GM10248 (cell line): ENCODE measurements at regions not wholly inside any gene's neighbourhood (a gene's known extent, or its start where the extent isn't known, plus 50 kb on each side); places are given as distances from the start of the nearest gene placed in this dataset.

ENCODE experiments used
- CTCF ChIA-PET: fragments of 300-600 bp; sonication (Branson Sonifier 250); formaldehyde crosslinking; extraction: SDS; loops from one replicate; lab custom pipeline; 2021; ENCODE audit warnings: antibody characterized with exemption; lab: Yijun Ruan, JAX
- POLR2A ChIA-PET: fragments of 350-650 bp; sonication (Branson Sonifier 250); formaldehyde crosslinking; extraction: SDS; loops from one replicate; lab custom pipeline; 2020; ENCODE audit warnings: antibody characterized with exemption; lab: Yijun Ruan, JAX
- DNase-seq: peaks from one replicate; pipeline ENCODE4 v3.0.0; 2012; ENCODE audit errors: extremely low spot score
- TF ChIP-seq, protein P1 (sequence below): IDR thresholded peaks from 2 replicates; pipeline ENCODE4 v1.5.1; 2012; ENCODE audit warnings: mild to moderate bottlenecking, low read depth; ENCODE audit errors: extremely low read depth, missing control alignments, control extremely low read depth

GRCh38 chr20:48354320-48354876 is 473.4 kb downstream of the PREX1 start:
- CTCF ChIA-PET = interaction anchor here (1.3 to 1.4 kb wide), 2 partner anchors 10 to 15 kb away, joined by 3 to 4 read pairs; no protein-coding TSS in a partner anchor
- TF ChIP-seq, protein P1, sequence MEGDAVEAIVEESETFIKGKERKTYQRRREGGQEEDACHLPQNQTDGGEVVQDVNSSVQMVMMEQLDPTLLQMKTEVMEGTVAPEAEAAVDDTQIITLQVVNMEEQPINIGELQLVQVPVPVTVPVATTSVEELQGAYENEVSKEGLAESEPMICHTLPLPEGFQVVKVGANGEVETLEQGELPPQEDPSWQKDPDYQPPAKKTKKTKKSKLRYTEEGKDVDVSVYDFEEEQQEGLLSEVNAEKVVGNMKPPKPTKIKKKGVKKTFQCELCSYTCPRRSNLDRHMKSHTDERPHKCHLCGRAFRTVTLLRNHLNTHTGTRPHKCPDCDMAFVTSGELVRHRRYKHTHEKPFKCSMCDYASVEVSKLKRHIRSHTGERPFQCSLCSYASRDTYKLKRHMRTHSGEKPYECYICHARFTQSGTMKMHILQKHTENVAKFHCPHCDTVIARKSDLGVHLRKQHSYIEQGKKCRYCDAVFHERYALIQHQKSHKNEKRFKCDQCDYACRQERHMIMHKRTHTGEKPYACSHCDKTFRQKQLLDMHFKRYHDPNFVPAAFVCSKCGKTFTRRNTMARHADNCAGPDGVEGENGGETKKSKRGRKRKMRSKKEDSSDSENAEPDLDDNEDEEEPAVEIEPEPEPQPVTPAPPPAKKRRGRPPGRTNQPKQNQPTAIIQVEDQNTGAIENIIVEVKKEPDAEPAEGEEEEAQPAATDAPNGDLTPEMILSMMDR = no peak
- no peak for DNase-seq
- POLR2A ChIA-PET = no interaction called here

DNA sequence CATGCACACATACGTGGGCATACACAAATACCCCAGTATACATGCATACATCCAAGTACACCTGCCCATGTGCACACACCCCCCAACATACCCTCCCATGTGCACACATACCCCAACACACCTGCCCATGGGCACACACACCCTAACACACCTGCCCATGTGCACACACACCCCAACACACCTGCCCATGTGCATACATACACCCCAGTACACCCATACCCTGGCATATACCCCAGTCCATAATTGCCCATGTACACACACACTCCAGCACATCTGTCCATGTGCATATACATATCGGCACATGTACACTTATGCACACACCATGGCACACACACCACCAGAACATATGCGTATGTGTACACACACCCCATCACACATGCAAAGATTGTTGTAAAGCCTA is 475.2 kb downstream of the PREX1 start:
- POLR2A ChIA-PET = no interaction called here
- CTCF ChIA-PET = interaction anchor here (0.8 to 1.5 kb wide), 3 partner anchors 9 to 268 kb away, joined by 3 to 5 read pairs (median 5); no protein-coding TSS in a partner anchor
- TF ChIP-seq, protein P1 = no peak
- no peak for DNase-seq

DNA sequence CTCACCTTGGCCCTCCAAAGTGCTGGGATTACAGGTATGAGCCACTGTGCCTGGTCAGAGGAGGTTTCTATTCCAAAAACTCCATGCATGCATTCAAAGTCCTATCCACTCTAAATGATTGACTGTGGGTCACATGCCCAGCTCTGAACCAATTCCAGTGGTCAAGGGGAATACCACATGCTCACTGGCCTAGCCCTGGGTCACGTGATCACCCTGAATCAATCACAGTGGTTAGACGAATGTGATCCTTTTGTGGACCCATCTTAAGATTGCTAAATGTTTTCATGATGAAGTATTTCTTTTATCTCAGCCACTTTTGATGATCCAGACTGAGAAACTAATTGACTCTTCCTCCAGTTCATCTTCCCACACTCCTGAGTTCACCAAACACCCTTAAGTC is 475.8 kb downstream of the PREX1 start:
- ChIA-PET POLR2A (no interaction called here), CTCF (interaction anchor here (1.5 to 1.9 kb wide), 2 partner anchors 9 to 13 kb away, joined by 5 to 7 read pairs; no protein-coding TSS in a partner anchor)
- DNase-seq = no peak
- TF ChIP-seq, protein P1 = no peak

DNA sequence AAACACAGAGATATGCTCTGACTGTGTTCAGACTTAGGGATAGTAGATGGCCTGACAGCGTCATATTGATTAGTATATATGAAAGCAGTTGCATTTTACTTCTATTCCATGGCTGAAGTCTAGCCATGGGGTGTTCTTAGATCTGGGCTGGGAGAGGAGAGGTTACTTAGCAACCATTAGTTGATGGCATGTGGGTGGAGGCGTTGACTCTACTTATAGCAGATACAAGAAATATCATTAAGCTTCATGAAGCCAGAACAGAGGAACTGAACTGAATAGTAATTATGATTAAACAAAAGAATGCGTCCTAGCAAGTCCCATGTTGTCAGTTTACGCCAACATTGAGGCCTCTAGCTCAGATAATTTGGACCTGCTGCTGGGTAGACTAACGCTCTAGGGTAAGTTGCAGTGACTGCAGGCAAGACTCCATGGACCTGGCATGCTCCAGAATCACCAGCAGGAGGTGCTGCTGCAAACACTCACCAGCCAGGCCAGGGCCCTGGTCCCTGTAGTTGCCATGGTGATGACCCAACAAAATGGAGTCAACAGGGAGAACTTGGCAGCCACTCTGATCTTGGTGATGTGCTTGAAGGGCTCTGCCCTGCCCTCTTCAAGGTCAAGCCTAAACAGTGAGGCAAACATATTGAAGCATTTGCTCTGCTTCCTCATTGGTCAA is 477.3 kb downstream of the PREX1 start:
- POLR2A ChIA-PET = no interaction called here

DNA sequence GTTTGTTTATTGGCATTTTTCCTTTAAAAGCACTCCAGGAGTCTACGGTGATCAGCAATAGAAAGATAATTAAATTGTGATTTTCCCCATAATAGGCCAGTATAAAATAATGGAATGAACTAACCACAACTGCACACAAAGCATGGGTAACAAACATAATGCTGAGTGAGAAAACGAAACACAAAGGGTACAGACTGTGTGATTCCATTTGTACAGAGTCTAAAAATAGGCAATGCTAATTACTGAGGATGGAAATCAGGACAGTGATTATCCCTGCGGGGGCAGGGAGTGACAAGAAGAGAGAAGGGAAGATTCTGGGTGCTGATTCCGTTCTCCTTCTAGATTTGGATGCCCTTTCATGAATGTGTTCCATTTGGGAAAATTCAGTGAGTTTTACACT is 478.1 kb downstream of the PREX1 start:
- ChIA-PET CTCF (interaction anchor here (1.0 to 1.7 kb wide), 3 partner anchors 24 to 271 kb away, joined by 3 to 6 read pairs (median 5); no protein-coding TSS in a partner anchor), POLR2A (no interaction called here)
- DNase-seq = no peak
- TF ChIP-seq, protein P1 = no peak

More for the DNA sequence above, 477.3 kb downstream of the PREX1 start:
- DNase-seq = no peak
- TF ChIP-seq, protein P1 = no peak
- CTCF ChIA-PET = interaction anchor here (1.0 to 1.9 kb wide), 7 partner anchors 10 to 270 kb away, joined by 3 to 7 read pairs (median 4); no protein-coding TSS in a partner anchor

DNA sequence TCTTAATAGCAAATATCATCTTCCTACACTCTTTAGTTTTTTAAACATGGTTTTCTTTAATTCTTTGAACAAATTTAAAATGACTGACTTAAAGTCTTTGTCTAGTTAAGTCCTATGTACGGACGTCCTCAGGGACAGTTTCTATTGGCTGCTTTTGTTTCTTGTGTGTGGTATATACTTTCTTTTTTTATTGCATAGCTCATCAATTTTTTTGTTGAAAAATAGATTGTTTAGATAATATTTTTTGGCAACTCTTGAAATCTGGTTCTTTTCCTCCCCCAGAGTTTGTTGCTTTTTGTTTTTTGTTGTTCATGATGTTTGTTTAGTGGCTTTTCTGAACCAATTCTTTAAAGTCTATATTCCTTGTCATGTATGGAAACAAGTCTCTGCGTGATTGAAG is 479.8 kb downstream of the PREX1 start:
- CTCF ChIA-PET = no interaction called here
- TF ChIP-seq, protein P1 = no peak
- POLR2A ChIA-PET = no interaction called here

More for the DNA sequence above, 479.8 kb downstream of the PREX1 start:
- no peak for DNase-seq
